ENCODE measurements at regions not wholly inside any gene's neighbourhood (a gene's known extent, or its start where the extent isn't known, plus 50 kb on each side); places are given as distances from the start of the nearest gene placed in this dataset.

- H4K20me1 ChIP-seq (ENCODE audit: insufficient read depth), result no peaks in the 10 kb centered on the region
- no peaks in the 10 kb centered on the region for H3K79me2 ChIP-seq (ENCODE audit: insufficient read depth)
- no peak for DNase-seq
- ChIA-PET CTCF (no interaction called here), POLR2A (no interaction called here)
- H3F3A ChIP-seq (replicated peaks; ENCODE audit: insufficient read depth), result no peaks in the 10 kb centered on the region
- no peaks in the 10 kb centered on the region for H3K36me3 ChIP-seq (replicated peaks in 1 of 2; ENCODE audit: control insufficient read depth in 1 of 2, insufficient read depth in 2 of 2, low read length in 1 of 2)
- no peak overlapping the region for H3K9ac ChIP-seq
- peaks cover 0 to 24% of the 10 kb centered on the region in 2 experiments; a peak in 2 of 4 replicates for H3K4me1 ChIP-seq (ENCODE audit: control insufficient read depth in 1 of 2, insufficient read depth in 2 of 2, low read depth in 1 of 2, low read length in 1 of 2)
- no peak overlapping the region for H2AFZ ChIP-seq (ENCODE audit: low read depth)
- no peaks in the 10 kb centered on the region for H3K27me3 ChIP-seq (ENCODE audit: insufficient read depth)
- TF ChIP-seq REST (IDR thresholded peaks at IDR 0.05; ENCODE audit: low read depth, low read length) (no peak), SIN3A (IDR thresholded peaks at IDR 0.05; ENCODE audit: borderline replicate concordance, low read depth, low read length) (no peak), EZH2phosphoT487 (IDR thresholded peaks at IDR 0.05; ENCODE audit: borderline replicate concordance, low read depth) (no peak), ZBTB33 (IDR thresholded peaks at IDR 0.05; ENCODE audit: borderline replicate concordance, low read depth) (no peak), FOXM1 (IDR thresholded peaks at IDR 0.05; ENCODE audit: low read depth) (no peak), GABPA (IDR thresholded peaks at IDR 0.05; ENCODE audit: low read depth) (no peak), ELF1 (IDR thresholded peaks at IDR 0.05) (no peak), RFX5 (IDR thresholded peaks at IDR 0.05; ENCODE audit: low read length) (no peak), TEAD4 (IDR thresholded peaks at IDR 0.05; ENCODE audit: borderline replicate concordance, insufficient read depth) (no peak), MXI1 (IDR thresholded peaks at IDR 0.05; ENCODE audit: low read depth, low read length) (no peak), EP300 (IDR thresholded peaks at IDR 0.05; ENCODE audit: borderline replicate concordance in 1 of 2, low read depth in 1 of 2, low read length in 1 of 2) (no peak), TAF1 (IDR thresholded peaks at IDR 0.05; ENCODE audit: borderline replicate concordance, low read depth, low read length) (no peak), RAD21 (IDR thresholded peaks at IDR 0.05; ENCODE audit: low read length) (no peak), FOSL2 (IDR thresholded peaks at IDR 0.05; ENCODE audit: borderline replicate concordance, low read depth) (no peak)
- TF ChIP-seq, protein P1, sequence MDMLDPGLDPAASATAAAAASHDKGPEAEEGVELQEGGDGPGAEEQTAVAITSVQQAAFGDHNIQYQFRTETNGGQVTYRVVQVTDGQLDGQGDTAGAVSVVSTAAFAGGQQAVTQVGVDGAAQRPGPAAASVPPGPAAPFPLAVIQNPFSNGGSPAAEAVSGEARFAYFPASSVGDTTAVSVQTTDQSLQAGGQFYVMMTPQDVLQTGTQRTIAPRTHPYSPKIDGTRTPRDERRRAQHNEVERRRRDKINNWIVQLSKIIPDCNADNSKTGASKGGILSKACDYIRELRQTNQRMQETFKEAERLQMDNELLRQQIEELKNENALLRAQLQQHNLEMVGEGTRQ (IDR thresholded peaks at IDR 0.05; ENCODE audit: borderline replicate concordance, low read depth, low read length), result no peak
- H3K4me3 ChIP-seq (ENCODE audit: low read depth in 2 of 2, low read length in 1 of 2), result no peak overlapping the region
- H3K27ac ChIP-seq (ENCODE audit: low read depth in 2 of 2, low read length in 1 of 2), result no peak overlapping the region
- no peaks in the 10 kb centered on the region for H3K9me2 ChIP-seq
- 0 out of 2 replicates have a peak, but pooled peaks cover 3% of the 10 kb centered on the region for H3K9me3 ChIP-seq
- no peak overlapping the region for H3K4me2 ChIP-seq
- WGBS (ENCODE audit: low lambda C conversion rate), result 87% methylated on average over 7 of the region's 7 CpGs
These were observed 408.2 kb upstream of the ZMIZ1 start for GRCh38 chr10:78660446-78661106.
